ENCODE measurements at regions not wholly inside any gene's neighbourhood (a gene's known extent, or its start where the extent isn't known, plus 50 kb on each side); places are given as distances from the start of the nearest gene placed in this dataset.

- DNase-seq (ENCODE audit: low spot score), result no peak
Measured at GRCh38 chr18:39685303-39685902, 2119.8 kb upstream of the CELF4 start.

- no peak for DNase-seq (ENCODE audit: low spot score)
Measured at GRCh38 chr18:39681061-39681460, 2115.5 kb upstream of the CELF4 start.

DNA sequence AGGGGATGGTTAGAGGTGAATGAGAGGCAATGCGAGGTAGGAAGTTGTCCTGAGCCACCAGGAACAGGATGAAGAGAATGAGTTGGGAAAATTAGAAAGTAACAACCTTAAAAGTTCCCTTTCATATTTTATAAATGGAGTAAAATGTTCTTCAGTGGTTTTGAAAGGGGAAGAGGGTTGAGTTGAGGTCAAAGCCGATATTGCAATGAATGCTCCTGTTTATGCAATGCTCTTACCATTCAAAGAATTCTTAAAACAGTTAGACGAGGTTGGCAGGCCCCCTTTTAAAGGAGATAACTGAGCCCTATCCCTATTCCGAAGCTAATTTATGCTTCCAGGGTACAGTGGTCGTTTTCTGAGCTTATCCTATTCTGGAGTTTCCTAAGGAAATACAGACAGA, 2110.3 kb upstream of the CELF4 start:
- DNase-seq (ENCODE audit: low spot score), result no peak

- no peak for DNase-seq (ENCODE audit: low spot score)
Measured at GRCh38 chr18:39675368-39675767, 2109.8 kb upstream of the CELF4 start.

GRCh38 chr18:39672171-39672570, 2106.6 kb upstream of the CELF4 start:
- no peak for DNase-seq (ENCODE audit: low spot score)

DNA sequence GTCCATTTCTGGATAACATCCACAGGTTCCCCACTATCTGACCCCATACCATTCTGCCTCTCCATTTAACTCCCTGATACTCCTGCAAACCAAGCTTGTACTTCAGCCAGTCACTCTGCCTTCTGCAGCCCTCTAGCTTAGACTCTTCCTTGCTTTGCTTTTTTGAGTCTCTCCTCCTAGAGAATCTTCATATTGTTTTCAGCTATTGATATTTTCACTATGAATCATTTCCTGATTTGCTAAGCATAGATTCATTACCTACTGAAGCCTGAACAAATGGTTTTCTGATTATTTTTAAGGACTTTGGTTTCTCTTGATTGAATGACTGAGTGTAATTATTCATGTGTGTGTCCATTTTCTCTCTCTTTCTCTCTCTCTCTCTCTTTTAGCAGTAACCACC, 2102.3 kb upstream of the CELF4 start:
- no peak for DNase-seq (ENCODE audit: low spot score)

- no peak for DNase-seq (ENCODE audit: low spot score)
Measured at GRCh38 chr18:39666541-39666940, 2100.9 kb upstream of the CELF4 start.

DNA sequence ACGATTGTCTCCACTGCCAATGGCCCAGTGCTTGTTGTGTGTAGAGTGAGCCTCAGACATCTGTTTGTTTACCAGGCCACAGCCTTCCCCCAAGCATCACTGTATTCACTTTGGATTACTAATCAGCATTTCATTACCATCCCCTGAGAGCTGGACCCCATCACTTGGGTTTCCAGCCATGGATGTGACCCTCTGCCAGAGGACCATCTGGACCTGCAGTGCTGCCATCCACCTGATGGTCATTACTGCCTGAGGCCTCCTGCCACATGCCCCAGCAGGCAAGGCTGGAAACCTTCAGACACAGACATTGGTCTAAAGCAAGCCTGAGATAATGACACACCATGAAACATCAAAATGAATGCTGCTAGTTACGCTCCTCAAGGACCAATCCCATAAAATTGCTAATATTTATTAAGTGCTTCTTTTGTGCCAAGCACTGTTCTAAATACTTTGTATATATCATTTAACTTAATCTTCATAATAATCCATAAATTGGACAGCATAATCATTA, 2096.3 kb upstream of the CELF4 start:
- DNase-seq (ENCODE audit: low spot score), result no peak

DNA sequence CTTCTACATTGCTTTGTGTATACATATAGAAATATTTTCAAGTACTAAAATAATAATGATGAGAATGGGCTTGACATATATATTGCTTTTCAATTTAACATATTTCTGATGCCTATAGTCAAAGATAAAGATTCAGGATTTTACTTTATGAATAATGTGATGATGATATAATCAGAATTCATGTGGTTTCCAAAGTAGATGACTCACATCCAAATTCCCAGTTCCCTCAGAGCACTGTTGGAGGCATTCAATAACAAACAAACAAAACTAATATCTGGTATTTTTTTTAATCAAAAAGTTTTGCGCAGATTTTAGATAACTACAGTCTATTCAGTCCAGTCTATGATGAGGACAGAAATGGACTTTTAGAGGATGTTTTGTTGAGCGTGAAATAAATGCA, 2094.5 kb upstream of the CELF4 start:
- DNase-seq (ENCODE audit: low spot score), result no peak

GRCh38 chr18:39655341-39655740, 2089.7 kb upstream of the CELF4 start:
- no peak for DNase-seq (ENCODE audit: low spot score)

DNA sequence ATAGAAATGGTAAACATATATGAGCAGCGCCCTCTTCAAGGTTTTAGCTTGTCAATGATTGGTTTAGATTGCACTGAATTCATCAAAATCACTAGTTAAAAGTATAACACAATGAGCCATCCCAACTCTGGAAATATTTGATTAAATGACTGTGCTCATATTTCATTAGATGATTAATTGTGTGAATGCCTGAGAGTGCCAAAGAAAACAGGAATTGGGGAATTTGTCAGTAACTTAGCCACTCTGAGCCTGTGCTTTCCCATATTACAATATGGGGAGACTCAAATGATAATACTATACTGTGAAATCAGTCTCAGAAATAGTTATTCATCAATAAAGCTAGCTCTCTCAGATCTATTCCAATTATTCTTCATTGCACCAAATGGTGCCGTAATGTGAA, 2087.6 kb upstream of the CELF4 start:
- DNase-seq (ENCODE audit: low spot score), result no peak

GRCh38 chr18:39648616-39649015, 2083.0 kb upstream of the CELF4 start:
- DNase-seq (ENCODE audit: low spot score), result no peak

DNA sequence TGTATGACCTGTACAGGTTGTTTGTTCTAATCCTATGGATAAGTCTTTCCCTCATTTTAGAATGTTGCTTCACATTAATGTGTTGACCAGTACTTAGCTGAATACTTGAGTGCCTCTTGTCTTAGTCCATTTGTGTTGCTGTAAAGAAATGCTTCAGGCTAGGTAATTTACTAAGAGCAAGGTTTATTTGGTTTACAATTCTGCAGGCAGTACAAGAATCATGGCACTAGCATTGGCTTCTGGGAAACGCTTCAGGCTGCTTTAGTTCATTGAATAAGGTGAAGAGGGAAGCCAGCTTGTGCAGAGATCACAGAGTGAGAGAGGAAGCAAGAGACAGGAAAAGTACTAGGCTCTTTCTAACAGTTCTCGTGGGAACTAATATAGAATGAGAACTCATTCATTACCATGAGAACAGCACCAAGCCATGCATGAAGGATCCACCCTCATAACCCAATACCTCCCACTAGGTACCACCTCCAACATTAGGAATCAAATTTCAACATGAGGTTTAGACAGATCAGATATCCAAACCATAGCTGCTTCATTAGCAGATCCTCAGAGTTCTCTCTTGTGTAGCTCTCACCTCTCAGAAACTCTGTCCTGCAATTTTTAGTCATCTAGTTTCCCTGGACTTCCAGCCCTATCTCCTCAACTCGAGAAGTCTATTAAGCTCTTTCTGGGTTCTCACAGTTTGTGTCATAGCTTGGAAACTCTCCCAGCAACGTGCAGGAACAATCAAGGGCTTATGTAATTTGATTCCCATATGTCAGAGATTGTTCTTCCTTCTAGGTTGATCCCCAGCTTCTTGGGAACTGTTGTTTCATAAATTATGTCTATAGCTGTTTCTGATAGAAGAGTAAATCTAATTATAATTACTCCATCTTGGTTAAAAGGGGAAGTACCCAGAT, 2082.3 kb upstream of the CELF4 start:
- peak; percentile 21 for DNase-seq (ENCODE audit: low spot score)

- no peak for DNase-seq (ENCODE audit: low spot score)
Measured at GRCh38 chr18:39638224-39638623, 2072.6 kb upstream of the CELF4 start.

GRCh38 chr18:39636931-39637330, 2071.3 kb upstream of the CELF4 start:
- DNase-seq (ENCODE audit: low spot score), result no peak

GRCh38 chr18:39635966-39636365, 2070.4 kb upstream of the CELF4 start:
- no peak for DNase-seq (ENCODE audit: low spot score)

- DNase-seq (ENCODE audit: low spot score), result no peak
Measured at GRCh38 chr18:39635192-39635591, 2069.6 kb upstream of the CELF4 start.

GRCh38 chr18:39627936-39628335, 2062.3 kb upstream of the CELF4 start:
- DNase-seq (ENCODE audit: low spot score), result no peak

DNA sequence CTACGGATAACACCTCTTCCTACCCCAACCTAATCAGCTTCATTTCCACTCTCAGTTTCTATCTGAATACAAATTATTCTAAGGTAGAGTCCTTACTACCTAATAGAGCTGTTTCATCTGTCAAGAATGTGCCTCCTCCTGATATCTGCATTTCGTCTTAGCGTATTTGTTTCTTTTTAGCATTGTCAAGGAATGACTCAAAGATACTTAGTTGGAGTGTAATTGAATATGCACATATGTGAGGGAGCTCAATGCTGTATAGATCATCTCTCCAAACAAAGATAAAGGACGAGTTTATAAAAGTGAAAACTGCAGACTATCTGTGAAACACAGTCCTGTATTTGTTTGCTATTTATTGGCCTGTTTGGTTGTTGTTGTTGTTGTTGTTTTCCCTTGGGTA, 2059.4 kb upstream of the CELF4 start:
- no peak for DNase-seq (ENCODE audit: low spot score)

- DNase-seq (ENCODE audit: low spot score), result no peak
Measured at GRCh38 chr18:39622431-39622830, 2056.8 kb upstream of the CELF4 start.

- no peak for DNase-seq (ENCODE audit: low spot score)
Measured at GRCh38 chr18:39620551-39621168, 2055.1 kb upstream of the CELF4 start.

DNA sequence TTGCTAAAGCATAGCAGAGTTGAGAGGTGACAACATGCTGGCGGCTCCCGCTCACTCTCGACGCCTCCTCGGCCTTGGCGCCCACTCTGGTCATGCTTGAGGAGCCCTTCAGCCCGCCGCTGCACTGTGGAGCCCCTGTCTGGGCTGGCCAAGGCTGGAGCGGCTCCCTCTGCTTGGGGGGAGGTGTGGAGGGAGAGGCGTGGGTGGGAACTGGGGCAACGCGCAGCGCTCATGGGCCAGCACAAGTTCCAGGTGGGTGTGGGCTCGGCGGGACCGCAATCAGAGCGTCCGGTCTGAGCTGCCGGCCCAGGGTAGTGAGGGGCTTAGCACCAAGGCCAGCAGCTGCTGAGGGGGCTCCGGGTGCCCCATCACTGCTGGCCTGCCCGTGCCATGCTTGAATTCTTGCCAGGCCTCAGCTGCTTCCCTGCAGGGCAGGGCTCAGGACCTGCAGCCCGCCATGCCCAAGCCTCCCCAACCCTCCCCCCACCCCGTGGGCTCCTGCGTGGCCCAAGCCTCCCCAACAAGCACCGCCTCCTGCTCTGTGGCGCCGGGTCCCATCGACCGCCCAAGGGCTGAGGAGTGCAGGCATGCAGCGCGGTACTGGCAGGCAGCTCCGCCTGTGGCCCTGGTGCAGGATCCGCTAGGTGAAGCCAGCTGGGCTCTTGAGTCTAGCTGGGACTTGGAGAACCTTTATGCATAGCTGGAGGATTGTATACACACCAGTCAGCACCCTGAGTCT, 2052.8 kb upstream of the CELF4 start:
- DNase-seq (ENCODE audit: low spot score), result no peak
